ENCODE measurements at regions not wholly inside any gene's neighbourhood (a gene's known extent, or its start where the extent isn't known, plus 50 kb on each side); places are given as distances from the start of the nearest gene placed in this dataset.

DNA sequence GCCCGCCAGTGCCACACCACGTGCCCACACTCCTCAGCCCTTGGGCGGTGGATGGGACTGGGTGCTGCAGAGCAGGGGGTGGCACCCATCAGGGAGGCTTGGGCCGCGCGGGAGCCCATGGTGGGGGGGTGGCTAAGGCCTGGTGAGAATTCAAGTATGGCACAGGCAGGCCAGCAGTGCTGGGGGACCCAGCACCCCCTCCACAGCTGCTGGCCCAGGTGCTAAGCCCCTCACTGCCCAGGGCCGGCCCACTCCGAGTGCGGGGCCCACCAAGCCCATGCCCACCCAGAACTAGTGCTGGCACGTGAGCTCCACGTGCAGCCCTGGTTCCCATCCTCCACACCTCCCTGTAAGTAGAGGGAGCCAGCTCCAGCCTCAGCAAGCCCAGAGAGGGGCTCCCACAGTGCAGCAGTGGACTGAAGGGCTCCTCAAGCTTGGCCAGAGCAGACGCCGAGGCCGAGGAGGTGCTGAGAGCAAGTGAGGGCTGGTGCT, 1091.1 kb upstream of the GJE1 start:
- H3K27ac ChIP-seq: no peak overlapping the region
- TF ChIP-seq CTCF (IDR thresholded peaks at IDR 0.05) (no peak), ZFX (IDR thresholded peaks at IDR 0.05; ENCODE audit: borderline replicate concordance) (no peak)

DNA sequence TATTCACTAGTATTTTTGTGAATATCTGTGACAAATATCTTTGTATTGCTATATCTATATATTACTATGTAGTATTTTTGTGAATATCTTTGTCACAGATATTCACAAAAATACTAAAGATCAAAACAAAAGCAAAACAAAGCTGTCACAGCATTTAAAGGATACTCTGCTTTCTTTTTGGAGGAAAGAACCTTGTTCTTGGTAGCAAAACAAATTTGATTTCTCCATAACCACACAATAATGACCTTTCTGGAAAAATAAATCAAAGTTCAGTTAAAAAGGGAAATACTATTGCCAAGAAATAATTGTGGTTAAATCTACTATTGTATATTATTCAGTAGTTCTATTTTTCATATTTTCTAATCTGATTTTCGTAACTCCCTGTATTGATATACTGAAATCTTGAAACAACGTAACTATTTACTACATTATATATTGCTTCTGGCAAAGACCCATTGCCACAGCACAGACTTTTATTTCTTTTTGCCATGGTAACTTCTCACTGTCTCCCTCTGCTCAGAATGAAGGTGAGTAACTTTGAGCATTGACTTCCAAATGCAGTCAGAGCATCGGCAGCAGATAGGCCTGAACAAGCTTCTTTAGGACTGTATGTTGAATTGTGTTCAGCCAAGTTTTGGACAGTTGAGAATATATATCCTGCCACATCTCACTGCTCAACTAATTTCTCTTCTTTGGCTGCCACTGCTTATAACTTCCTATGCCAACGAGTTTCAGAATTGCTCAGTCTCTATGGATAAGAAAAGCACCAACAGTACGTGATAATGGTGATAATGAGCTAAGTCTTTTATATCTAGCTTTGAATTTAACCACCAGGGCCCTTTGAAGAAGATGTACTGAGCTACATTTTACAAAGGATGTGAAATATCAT, 1097.2 kb upstream of the GJE1 start:
- H3K27ac ChIP-seq: no peak overlapping the region
- TF ChIP-seq ZFX (IDR thresholded peaks at IDR 0.05; ENCODE audit: borderline replicate concordance): no peak
- TF ChIP-seq CTCF (IDR thresholded peaks at IDR 0.05): no peak

GRCh38 chr6:141033101-141033500, 1099.6 kb upstream of the GJE1 start:
- no peak for TF ChIP-seq ZFX (IDR thresholded peaks at IDR 0.05; ENCODE audit: borderline replicate concordance)
- no peak for TF ChIP-seq CTCF (IDR thresholded peaks at IDR 0.05)
- no peak overlapping the region for H3K27ac ChIP-seq

DNA sequence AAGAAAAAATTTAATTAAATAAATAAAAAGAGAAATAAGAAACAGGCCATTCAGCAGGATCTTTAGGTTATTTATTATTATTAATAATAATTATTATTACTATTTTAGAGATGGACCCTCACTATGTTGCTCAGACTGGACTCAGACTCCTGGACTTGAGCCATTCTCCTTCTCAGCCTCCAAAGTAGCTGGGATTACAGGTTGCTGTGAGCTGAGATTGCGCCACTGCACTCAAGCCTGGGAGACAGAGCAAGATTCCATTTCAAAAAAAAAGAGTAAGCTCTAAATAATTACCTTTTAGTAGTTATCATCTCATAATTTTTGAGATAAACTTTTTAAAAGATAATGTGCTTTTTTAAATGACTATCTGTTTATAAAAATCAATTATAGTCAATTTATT, 1102.8 kb upstream of the GJE1 start:
- no peak for TF ChIP-seq CTCF (IDR thresholded peaks at IDR 0.05)
- no peak for TF ChIP-seq ZFX (IDR thresholded peaks at IDR 0.05; ENCODE audit: borderline replicate concordance)
- no peak overlapping the region for H3K27ac ChIP-seq

GRCh38 chr6:141028791-141029280, 1103.9 kb upstream of the GJE1 start:
- H3K27ac ChIP-seq: no peak overlapping the region
- TF ChIP-seq ZFX (IDR thresholded peaks at IDR 0.05; ENCODE audit: borderline replicate concordance): no peak

GRCh38 chr6:141026504-141026903, 1106.2 kb upstream of the GJE1 start:
- no peak for TF ChIP-seq CTCF (IDR thresholded peaks at IDR 0.05)
- TF ChIP-seq ZFX (IDR thresholded peaks at IDR 0.05; ENCODE audit: borderline replicate concordance): no peak
- peak overlapping the region; percentile 85 for H3K27ac ChIP-seq

DNA sequence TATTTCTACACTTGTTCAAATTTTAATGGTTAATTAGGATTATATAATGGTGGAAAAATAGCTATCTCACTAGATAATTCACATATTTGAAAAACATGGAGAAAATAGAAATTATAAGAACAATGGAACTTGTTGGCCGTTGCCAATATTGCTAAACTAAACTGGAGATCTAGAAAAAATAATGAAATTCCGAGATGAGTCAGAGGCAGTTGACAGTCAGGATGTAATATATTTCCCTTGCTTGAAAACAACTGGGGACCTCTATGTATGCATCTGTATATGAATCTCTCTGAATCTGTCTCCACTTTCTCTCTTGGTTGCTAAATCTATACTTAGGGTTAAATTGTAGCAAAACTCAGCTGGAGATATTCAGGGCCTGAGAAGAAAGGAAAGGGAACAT, 1108.2 kb upstream of the GJE1 start:
- no peak overlapping the region for H3K27ac ChIP-seq

More for the DNA sequence above, 1108.2 kb upstream of the GJE1 start:
- TF ChIP-seq CTCF (IDR thresholded peaks at IDR 0.05): no peak
- no peak for TF ChIP-seq ZFX (IDR thresholded peaks at IDR 0.05; ENCODE audit: borderline replicate concordance)
